ENCODE measurements at regions not wholly inside any gene's neighbourhood (a gene's known extent, or its start where the extent isn't known, plus 50 kb on each side); places are given as distances from the start of the nearest gene placed in this dataset.

DNA sequence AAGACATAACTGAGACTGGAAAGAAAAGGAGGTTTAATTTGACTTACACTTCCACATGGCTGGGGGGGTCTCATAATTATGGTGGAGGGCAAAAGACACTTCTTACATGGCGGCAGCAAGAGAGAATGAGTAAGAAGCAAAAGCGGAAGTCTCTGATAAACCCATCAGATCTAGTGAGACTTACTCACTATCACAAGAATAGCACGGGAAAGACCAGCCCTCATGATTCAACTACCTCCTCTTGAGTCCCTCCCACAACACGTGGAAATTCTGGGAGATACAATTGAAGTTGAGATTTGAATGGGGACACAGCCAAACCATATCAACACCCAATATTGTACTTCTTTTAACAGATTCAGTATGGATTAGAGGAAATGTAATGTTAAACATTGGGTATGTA lies 646.6 kb downstream of the ANKRD50 start:
- TF ChIP-seq GATA2 (IDR thresholded peaks at IDR 0.05; ENCODE audit: low read depth, low read length) (no peak), GATA3 (IDR thresholded peaks at IDR 0.05; ENCODE audit: low read depth, low read length) (no peak)

Measured in SH-SY5Y (cell line).